HG02943 (cell line): ENCODE measurements at regions not wholly inside any gene's neighbourhood (a gene's known extent, or its start where the extent isn't known, plus 50 kb on each side); places are given as distances from the start of the nearest gene placed in this dataset.

Experiments
- ATAC-seq: cut with Tn5 transposase; IDR thresholded peaks from one replicate; pipeline ENCODE4 v1.9.1; 2021; ENCODE audit warnings: mild to moderate bottlenecking, low read depth, moderate library complexity; ENCODE audit not compliant: unreplicated experiment

DNA sequence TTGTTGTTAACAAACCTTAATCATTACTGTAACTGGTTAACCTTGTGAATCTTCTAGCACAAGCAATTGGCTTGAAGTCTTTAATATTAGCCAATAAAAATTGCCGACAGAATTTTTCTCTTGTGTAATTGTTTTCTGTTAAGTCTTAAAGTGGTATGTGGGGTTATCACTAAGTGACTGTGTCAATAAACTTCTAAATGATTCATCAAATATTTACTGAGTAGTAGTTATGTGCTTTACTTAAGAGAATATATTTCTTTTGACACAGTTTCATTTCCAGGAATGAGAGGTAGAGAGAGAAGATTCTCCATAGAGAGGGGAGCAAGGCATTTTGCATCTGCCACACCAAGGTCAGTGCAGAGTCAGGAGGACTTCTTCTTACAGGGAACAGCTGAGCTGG is 2361.6 kb upstream of the AGA start:
- ATAC-seq: no peak

DNA sequence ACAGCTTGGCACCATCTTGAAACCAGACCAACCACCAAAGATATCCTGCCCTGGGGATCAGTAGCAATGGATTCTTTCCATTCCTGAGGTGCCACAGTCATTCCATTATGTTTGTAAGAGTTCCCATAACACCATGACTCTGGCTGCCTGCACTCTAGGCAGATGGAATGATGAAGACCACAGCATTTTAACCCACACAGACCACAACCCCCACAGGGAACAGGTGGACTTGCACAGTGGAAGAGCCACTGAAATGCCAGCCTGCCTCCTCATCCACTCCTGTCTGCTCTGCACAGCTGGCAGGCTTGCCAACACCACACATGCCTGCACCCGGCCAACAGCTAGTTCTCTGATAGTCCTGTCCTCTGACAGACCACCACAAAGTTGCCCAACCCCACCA is 2362.2 kb upstream of the AGA start:
- ATAC-seq: no peak

DNA sequence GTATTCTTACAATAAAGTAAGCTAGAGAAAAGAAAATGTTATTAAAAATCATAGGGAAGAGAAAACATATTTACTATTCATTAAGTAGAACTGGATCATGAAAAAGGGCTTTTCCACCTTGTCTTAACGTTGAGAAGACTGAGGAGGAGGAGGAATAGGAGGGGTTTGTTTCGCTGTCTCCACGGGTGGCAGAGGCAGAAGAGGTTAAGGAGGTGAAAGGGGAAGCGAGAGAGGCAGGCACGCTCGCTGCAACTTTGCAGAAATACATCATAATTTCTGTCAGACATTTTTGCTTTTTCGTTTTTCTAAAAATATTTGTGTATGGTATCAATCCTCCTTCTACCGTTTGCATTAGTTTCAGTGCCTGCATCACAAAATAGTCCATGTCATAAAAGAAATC is 2375.1 kb upstream of the AGA start:
- ATAC-seq: no peak

DNA sequence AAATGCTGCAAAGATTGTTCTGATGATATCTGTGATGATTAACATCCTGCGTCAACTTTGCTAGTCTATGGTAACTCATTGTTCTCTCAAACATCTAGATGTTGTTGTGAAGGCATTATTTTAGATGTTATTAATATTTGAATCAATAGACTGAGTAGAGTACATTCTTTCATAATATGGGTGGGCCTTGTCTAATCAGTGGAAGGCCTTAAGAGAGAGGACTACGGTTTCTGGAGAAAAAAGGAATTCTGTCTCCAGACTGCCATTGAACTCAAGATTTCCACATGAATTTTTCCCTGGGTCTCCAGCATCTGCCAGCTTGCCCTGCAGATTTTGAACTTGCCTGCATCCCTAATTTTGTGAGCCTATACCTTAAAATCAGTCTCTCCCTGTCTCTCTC is 2381.1 kb upstream of the AGA start:
- no peak for ATAC-seq

DNA sequence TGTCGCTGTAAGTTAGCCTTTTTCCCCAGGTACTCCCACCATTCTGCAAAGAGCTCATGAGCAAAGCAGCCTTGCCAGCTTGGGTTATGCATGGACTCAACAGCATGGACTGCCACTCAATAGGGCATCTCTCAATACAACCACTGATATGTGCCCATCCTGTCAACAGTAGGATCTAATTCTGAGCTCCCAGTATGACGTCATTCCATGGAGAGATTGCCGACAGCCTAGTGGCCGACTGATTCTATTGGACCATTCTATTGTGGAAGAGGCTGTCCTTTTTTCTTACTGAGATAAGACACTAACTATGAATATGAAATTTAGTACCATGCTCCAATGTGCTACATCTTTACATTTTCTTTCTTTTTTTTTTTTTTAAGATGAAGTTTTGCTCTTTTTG is 2389.0 kb upstream of the AGA start:
- ATAC-seq: no peak

DNA sequence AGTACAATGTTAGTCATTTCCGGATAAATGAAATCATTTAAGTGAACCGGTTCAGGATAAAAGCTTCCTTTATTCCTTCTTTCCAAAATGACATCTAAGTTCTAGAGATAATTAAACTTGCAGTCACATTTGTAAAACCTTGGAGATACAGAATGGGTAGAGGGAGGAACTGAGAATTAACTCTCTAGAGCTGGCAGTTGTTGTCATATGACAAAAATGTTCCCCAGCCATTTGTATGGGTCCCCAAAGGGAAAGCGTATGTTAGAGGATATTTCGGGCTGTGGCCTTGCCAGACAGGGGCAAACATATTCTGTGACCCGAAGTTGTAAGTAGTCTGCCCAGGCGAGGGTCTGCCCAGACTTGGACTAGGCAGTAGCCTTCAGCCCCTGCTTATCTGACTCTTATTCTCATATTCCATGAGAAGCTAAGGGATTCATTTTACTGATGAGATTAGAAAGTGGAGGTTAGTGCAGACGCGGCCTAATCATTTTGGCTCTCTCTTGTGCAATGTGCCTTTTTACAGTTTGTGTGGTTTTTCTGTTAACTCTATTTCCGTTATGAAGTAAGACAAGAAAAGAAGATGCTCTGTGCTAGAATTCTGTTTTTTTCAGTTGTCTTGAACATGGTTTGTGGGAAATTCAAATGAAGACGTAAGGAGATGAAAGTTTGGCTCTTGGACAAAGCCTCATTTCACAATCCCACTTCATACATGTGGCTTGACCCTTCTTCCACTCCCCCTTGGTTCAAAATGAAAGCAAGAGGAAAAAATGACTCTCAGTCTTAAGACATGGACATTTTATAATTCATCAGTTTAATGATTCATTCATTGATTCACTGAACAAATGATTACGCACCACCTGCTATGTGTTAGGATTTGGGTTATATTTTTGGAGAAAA is 2394.2 kb upstream of the AGA start:
- ATAC-seq: no peak

DNA sequence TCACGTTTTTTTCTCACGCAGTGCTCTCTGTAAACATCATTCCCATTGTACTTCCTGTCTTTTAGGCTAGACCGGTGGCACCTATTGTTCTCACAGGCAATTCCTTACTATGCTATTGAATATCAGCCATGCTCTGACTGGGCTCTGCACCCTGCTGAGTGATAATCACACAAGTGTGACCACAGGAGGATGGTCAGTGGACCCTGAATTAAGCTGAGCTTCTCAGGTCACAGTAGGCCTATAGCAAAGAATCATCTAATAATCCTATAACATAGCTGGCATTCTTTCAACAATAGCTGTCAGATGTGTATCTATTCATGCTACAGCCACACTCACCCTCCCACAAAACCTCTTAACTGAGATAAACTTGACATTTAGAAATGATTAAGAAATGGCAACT is 2399.8 kb upstream of the TENM3 start:
- no peak for ATAC-seq

DNA sequence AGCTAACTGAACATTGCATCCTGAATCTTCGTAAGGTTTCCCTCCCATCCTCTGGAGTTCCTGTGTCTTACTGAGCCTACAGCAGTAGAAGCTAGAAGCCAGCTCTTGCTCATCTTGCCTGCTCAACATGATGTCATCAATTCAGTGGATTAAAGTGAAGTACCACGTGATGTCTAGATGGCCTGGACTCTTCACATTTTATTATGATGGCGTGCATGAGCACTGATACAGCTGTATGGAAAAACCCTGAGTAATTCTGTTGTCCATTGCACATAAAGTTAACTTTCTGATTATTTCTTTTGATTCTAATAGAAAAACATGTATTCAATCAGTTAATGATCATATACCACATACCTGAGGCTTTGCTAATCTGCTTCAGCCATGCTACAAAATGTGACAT is 2387.7 kb upstream of the TENM3 start:
- ATAC-seq: no peak

DNA sequence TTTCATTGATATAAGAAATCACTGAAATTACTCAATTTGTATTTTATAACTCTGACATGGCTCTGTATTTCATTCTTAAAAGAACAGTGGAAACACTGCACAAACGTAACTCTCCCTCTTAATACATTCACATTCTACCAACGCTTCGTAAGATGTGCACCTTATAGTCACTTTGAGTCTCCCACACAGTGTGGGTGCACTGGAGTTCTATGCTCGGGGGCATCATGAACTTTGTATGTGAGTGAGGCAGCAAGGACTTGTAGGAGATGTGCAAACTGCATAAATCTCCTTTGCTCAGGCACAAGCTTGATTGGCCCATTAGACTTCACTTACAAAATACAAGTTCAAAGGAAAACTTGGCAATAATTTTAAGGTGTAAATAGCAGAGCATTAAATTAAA is 2385.0 kb upstream of the TENM3 start:
- no peak for ATAC-seq

DNA sequence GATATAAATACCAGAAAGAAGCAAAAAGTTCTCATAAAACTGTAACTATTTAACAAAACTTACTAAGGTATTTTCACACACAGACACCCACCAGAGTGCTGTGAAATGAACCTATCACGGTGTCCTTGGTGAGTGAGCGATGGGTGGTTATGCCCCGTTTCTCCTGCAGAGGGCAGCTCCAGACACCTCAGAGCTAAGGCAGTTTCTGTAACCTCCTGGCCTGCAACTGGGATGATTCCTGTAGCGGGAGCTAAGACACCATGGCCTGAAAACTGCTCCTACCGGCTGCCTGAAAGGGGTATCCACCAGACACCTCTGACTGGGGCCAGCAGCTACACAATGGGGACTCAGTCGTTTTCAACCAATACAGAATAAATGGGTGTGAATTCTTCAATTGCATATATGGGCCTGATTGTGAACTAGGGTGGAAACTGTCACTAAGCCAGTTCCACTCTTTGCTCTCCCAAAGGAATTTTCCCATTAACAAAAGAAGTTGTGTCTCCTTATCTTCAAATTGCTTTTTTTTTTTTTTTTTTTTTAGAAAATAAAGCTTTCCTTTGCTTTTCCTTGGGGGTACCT is 2375.8 kb upstream of the TENM3 start:
- peak; percentile 95 for ATAC-seq

DNA sequence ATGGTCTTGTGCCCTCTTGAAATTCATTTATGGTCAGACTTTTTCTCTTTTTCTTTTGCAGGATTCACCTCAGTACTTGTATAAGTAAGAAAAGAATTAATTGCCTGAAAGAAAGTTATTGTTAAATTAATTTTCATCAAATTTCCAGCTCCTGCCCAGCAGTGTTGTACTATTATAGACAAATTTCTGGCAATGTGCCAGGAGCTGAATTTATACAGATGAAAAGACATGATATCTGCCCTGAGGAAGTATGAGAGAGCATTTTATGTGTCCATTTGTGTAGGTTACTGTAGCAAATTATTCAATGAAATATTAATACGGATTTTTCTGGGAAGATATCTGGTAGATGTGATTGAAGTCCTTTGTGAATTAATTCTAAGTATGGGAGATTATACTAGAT is 2371.5 kb upstream of the TENM3 start:
- ATAC-seq: no peak

DNA sequence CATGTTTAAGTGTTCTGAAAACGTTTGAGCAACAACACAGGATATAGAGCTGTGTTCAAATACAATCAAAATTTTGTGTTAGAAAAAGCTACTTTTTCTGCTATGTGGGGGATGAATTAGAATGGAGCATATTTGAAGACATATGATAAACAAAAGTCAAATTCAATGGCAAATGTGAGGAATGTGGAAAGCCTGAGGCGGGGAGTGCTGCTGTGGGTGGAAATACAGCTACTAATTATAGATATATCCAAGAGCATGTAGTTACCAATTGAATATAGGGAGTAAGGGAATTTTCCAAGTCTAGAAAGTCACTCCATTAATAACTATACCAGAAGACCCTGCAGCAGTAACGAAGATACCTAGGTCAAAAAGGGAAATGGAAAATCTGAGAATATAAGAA is 2370.4 kb upstream of the TENM3 start:
- no peak for ATAC-seq

DNA sequence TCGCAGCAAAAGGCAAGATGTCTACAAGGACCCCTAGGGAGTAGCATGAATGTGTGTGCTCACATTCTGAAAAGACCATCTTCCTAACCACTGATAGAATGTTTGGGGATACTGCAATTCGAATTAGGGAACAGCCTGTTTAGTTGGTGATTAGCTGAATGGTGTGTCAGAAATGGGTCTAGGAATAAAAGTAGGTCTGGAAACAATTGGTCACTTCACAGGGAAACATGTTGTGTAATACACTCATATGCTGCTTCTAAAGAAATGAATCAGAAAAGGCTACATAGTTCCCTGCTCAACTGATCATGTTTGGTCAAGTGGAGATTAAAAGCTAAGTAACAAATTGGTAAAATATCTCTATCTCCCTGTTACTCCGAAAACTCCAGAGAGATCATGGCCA is 2362.4 kb upstream of the TENM3 start:
- no peak for ATAC-seq

DNA sequence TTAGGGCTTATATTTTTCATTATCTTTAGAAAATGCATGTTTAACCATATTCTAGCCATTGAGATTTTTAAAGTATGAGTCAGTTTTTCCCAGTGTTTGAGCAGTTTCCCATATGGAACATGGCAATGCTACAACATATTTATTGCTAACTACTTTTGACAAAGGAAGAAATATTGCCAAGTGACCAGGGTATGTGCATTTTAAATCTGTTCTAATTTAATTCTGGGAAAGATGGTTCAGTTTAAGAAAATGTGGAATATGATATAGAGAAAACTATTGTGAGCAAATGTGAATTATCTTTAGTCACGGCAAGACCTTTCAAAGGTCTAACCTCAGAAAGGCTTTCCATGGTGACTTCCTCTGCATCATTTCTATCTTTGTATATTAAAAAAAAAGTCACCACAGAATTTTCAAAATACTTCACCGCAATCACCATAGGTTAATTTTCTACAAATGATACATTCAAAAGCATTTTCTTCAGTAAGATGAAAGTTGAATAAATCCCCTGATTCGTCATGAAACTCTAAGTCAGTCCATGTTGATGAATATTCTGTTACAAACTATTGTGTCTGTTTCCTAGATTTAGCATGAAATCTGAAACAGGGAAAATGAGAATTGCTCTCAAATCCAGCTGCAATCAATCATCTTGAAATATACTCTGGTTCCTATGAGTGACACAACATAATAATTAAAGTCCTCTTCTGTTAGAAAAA is 2349.0 kb upstream of the TENM3 start:
- ATAC-seq: no peak

DNA sequence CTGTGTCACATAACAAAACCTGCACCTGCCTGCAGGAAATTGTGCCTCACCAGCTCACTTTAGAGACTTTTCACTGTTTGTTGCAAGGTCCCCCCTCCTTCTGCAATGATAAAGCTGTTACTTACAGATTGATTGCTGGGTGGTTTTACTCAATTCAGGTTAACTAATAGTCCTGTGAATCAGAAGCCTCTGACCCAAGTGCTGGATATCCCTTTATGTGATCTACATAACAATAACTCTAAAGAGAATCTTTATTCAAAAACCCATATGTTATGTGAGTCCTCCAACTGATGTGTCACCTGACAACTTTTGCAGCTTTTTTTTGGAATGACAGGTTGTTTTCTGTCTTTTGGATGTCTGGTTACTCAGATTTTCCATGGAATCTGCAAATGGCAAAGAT is 2323.6 kb upstream of the TENM3 start:
- no peak for ATAC-seq

DNA sequence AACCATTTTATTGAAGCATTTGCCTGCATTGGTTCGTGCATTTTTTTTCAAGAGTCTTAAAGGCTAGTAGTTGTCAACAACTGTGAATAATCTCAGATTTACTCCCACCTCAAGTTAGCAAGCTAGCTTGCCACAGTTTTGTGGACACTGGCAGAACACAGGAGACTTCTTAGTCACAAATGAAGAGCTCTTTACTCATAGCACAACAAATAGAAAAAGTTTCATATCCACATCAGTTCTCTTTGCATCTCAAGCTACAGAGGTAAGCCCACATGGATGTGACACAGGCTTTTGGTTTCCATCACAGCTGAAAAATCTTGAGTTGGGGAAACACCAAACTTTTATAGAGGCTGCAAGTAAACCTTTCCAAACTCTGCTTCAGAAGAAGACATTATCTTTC is 2315.7 kb upstream of the TENM3 start:
- no peak for ATAC-seq

DNA sequence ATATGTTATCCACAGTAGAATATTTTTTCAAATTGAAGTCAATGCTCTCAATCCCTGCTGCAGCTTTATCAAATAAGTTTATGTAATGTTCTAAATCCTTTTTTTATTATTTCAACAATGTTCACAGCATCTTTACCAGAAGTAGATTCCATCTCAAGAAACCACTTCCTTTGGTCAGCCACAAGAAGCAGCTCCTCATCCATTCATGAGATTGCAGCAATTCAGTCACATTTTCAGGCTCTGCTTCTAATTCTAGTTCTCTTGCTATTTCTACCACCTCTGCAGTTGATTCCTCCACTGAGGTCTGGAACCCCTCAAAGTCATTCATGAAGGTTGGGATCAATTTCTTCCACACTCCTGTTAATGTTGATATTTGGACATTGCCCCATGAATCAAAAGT is 2301.3 kb upstream of the TENM3 start:
- no peak for ATAC-seq

DNA sequence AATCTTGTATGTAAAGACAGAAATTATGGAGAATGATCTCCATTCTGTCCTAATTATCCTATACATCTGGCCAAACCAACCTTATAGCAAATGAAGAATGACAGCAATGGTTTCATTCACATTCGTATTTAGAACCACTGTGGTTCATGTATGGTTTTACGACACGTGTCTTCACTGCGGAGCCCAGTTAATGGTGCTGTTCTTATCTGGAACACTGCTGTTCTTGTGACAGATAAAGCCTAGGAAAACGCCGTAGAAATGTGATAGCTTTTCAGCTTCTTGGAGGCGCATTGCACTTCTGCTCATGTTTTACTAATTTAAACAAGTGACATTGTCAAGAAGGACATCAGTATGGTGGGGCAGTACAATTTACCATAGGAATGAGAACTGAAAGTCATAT is 2266.4 kb upstream of the TENM3 start:
- ATAC-seq: no peak

DNA sequence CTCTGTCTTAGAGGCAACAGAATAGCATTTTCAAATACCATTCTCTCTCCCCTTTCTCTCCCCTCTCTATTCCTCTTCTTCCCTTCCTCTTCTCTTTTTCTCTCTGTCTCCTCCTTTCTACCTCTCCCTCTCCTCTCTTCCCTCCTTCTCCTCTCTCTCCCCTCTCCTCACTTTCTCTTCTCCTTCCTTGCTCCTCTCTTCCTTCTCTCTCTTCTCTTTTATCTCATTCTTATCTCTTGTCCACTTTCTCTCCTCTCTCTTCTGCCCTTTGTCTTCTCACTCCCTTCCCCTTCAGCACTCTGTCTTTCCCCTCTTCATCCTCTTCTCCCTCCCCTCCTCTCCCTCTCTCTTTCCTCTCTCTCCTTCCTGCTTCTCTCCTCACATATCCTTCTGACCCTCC is 2265.8 kb upstream of the TENM3 start:
- ATAC-seq: no peak

DNA sequence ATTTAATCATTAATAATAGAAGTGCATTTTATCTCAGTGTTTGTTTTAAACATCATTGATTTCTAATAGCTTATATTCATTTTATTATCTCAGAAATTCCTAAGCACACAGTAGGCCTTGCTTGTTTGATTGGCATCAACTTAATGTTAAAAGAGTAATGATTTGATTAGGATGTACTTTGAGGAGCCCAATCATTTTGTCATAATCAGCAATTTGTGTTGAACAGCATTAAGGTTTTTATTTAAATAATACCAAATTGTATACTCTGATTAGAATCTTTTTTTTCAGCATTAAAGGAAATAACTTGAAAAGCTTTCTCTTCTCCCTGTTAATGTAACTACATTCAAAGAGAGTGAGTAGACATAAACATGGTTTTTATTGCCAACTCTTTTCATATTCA is 2262.0 kb upstream of the TENM3 start:
- no peak for ATAC-seq

DNA sequence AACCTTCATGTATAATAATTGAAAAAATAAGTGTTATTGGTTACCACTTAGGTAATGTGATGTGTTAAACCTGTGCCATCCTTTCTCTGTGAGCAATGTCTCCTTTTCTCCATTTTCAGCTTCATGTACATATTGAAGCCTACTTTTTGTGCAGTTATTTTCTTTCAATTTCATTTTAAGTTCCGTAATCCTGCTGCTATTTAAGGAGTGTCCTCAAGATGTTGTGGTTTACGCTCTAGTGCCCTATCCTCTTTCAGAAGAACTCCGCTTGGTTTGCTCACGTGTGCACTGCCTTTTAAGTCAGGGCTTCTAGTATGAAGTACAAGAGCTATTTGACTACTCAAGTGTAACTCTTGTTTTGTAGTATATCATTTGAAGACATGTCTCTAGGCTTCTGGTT is 2253.2 kb upstream of the TENM3 start:
- peak; percentile 97 for ATAC-seq

DNA sequence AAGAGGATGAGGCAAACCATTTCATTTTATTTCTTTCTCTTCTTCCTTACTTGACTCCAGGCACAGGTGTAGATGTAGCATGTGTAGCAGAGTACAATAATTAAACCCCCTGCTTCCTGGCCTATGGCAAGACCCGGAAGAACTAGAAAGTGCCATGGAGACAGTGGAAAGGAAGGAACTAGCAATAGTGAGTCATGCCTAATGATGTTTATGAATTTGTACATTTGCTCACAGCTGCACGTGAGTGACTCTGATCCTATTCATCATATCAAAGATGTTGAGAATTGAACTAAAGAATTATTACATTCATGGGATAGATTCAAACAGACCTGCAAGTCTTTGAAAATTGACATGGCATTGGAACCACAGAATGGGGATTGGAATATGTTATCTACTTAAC is 2233.9 kb upstream of the TENM3 start:
- no peak for ATAC-seq
